Panc1 (cell line): ENCODE measurements at regions not wholly inside any gene's neighbourhood (a gene's known extent, or its start where the extent isn't known, plus 50 kb on each side); places are given as distances from the start of the nearest gene placed in this dataset.

Experiments
- ATAC-seq: fragments of 200-7000 bp; cut with Tn5 transposase; 2 replicates; pipeline ENCODE4 v1.9.1; 2020; ENCODE audit warnings: mild to moderate bottlenecking, moderate library complexity
- BruUV-seq: library from RNA; stranded (reverse); fragments of 400-500 nt; replicated peaks from 2 replicates; lab custom pipeline; 2021; lab: Mats Ljungman, UMichigan
- CTCF ChIA-PET: fragments of 300-600 bp; sonication (Branson Sonifier 250); formaldehyde crosslinking; loops from one replicate; lab custom pipeline; 2022; ENCODE audit warnings: antibody characterized with exemption; lab: Charles Lee
- POLR2A ChIA-PET: fragments of 300-600 bp; sonication (Branson Sonifier 250); formaldehyde crosslinking; loops from one replicate; lab custom pipeline; 2022; ENCODE audit warnings: antibody characterized with exemption; lab: Charles Lee
- DNase-seq: peaks from one replicate; pipeline ENCODE4 v3.0.0-alpha.2; 2010; ENCODE audit warnings: low read depth, low spot score
- H3K27ac ChIP-seq: 2 replicates; pipeline ENCODE4 v1.5.1; 2011; ENCODE audit warnings: mild to moderate bottlenecking, low read length, inconsistent platforms
- H3K27me3 ChIP-seq: fragments of 200-500 bp; sonication (Bioruptor generic); 2 replicates; pipeline ENCODE4 v1.6.0; 2014; ENCODE audit warnings: low read length, inconsistent platforms; ENCODE audit not compliant: control insufficient read depth, insufficient read depth
- H3K36me3 ChIP-seq: fragments of 200-500 bp; sonication (Bioruptor generic); 2 replicates; pipeline ENCODE4 v1.5.1; 2014; ENCODE audit warnings: inconsistent platforms, mild to moderate bottlenecking, low read length, moderate library complexity; ENCODE audit not compliant: control insufficient read depth, insufficient read depth
- H3K4me1 ChIP-seq: 2 replicates; pipeline ENCODE4 v1.5.1; 2011; ENCODE audit warnings: inconsistent platforms, mild to moderate bottlenecking, low read length, moderate library complexity; ENCODE audit not compliant: control insufficient read depth, insufficient read depth
- H3K4me3 ChIP-seq, 2 experiments: 2 replicates each; pipeline ENCODE4 v1.5.1; 2011 to 2012; ENCODE audit warnings: low read depth in 2 of 2, low read length in 2 of 2, mild to moderate bottlenecking in 2 of 2, inconsistent platforms in 1 of 2, moderate library complexity in 1 of 2
- H3K9me3 ChIP-seq: fragments of 200-500 bp; sonication (Bioruptor generic); 2 replicates; pipeline ENCODE4 v1.5.1; 2014; ENCODE audit warnings: low read depth, mild to moderate bottlenecking, inconsistent platforms, low read length, moderate library complexity; ENCODE audit not compliant: control insufficient read depth, insufficient read depth
- CTCF ChIP-seq: fragments of 450-650 bp; IDR thresholded peaks from 2 replicates; pipeline ENCODE4 v1.5.1; 2017; ENCODE audit warnings: mild to moderate bottlenecking
- POLR2AphosphoS5 ChIP-seq: IDR thresholded peaks from 2 replicates; pipeline ENCODE4 v1.6.1; 2012; ENCODE audit warnings: mild to moderate bottlenecking, low read depth, low read length, moderate library complexity
- REST ChIP-seq, 2 experiments: IDR thresholded peaks; 2 replicates each; pipeline ENCODE4 v1.6.1; 2011 to 2012; ENCODE audit warnings: low read depth in 2 of 2, control low read depth in 1 of 2, low read length in 1 of 2, mild to moderate bottlenecking in 1 of 2, moderate library complexity in 1 of 2; ENCODE audit not compliant: insufficient read depth in 1 of 2
- SIN3A ChIP-seq: IDR thresholded peaks from 2 replicates; pipeline ENCODE4 v1.6.1; 2012; ENCODE audit warnings: low read depth, mild to moderate bottlenecking, low read length, moderate library complexity, borderline replicate concordance; ENCODE audit not compliant: insufficient read depth
- TCF7L2 ChIP-seq: IDR thresholded peaks from 2 replicates; pipeline ENCODE4 v1.6.1; 2011; ENCODE audit warnings: mild to moderate bottlenecking, low read depth, low read length, inconsistent platforms
- in situ Hi-C: cut with HindIII; loops from 2 replicates; pipeline ENCODE4 v1.10.0; 2016; ENCODE audit warnings: low sequenced_read_pairs, low pct_unique_long_range_greater_than_20kb
- intact Hi-C: fragments of 100-400 bp; cut with micrococcal nuclease; formaldehyde crosslinking; loops from one replicate; pipeline ENCODE4 v1.10.0; 2022; ENCODE audit not compliant: unreplicated experiment

DNA sequence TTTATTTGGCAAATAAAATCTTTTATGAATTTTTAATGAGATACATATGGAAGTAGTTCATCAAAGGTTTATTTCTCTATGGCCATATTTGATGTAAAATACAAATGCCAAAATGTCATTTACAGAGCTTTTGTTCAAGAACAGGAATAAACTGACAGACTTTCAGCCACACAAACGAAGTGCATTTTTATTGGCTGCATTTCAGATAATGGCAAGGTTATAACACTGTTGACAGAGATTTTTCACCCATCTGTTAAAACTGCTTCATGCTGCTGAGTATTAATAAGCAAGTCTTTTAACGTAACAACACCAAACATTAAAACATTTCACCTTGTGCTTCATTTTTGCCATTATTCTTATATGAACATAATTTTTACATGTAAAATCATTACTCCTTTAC is 254.4 kb downstream of the ANKRD7 start:
- CTCF ChIA-PET, result interaction anchor here (0.7 kb wide), 1 partner anchor 469 kb away, joined by 4 read pairs; no protein-coding TSS in a partner anchor
- intact Hi-C loops, result no loop called here

DNA sequence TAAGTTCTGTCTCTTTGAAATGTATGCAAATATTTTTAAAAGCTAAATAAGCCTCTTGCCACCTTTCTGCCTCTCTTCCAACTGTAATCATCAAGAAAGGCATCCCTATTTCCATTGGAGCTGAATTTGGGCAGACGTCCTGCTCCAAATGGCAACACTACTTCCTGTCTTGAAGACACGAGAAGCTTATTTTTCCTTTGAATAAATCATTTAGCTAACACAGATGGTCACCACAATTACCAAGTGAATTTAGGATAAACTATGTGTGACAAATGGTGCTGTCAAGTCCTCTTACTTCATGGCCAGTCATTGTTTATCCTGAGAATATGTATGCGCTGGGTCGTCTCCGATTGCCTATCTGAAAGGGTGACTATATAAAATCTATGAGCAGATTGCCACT is 268.0 kb downstream of the ANKRD7 start:
- POLR2A ChIA-PET, result no interaction called here
- in situ Hi-C loops, result no loop called here
- no TSS peak for BruUV-seq
- no peaks in the 10 kb centered on the region for H3K9me3 ChIP-seq
- intact Hi-C loops, result no loop called here
- H3K27me3 ChIP-seq, result no peaks in the 10 kb centered on the region
- DNase-seq, result no peak
- H3K36me3 ChIP-seq, result no peaks in the 10 kb centered on the region
- H3K4me3 ChIP-seq, result no peak overlapping the region
- ATAC-seq, result no peak
- H3K4me1 ChIP-seq, result no peaks in the 10 kb centered on the region
- no peak overlapping the region for H3K27ac ChIP-seq
- CTCF ChIA-PET, result no interaction called here
- TF ChIP-seq SIN3A (no peak), CTCF (no peak), REST (IDR thresholded peaks at IDR 0.05; ENCODE audit: insufficient read depth in 1 of 2, low read depth in 2 of 2, low read length in 1 of 2) (no peak), POLR2AphosphoS5 (no peak), TCF7L2 (no peak)

More for the DNA sequence above, 254.4 kb downstream of the ANKRD7 start:
- Histone ChIP-seq H3K36me3 (no peaks in the 10 kb centered on the region), H3K4me3 (no peak overlapping the region), H3K27ac (no peak overlapping the region), H3K9me3 (no peaks in the 10 kb centered on the region), H3K4me1 (no peaks in the 10 kb centered on the region), H3K27me3 (no peaks in the 10 kb centered on the region)
- no TSS peak for BruUV-seq
- ATAC-seq, result no peak
- no peak for DNase-seq
- TF ChIP-seq SIN3A, result no peak
- TF ChIP-seq CTCF, result no peak
- TF ChIP-seq TCF7L2, result no peak
- no peak for TF ChIP-seq REST (IDR thresholded peaks at IDR 0.05; ENCODE audit: insufficient read depth in 1 of 2, low read depth in 2 of 2, low read length in 1 of 2)
- no peak for TF ChIP-seq POLR2AphosphoS5
- POLR2A ChIA-PET, result no interaction called here
- in situ Hi-C loops, result no loop called here
